Thyroid gland (tissue), 4 donors: ENCODE measurements at regions not wholly inside any gene's neighbourhood (a gene's known extent, or its start where the extent isn't known, plus 50 kb on each side); places are given as distances from the start of the nearest gene placed in this dataset.

Source experiments
- DNase-seq, 2 donors: peaks; one replicate each; pipeline ENCODE4 v3.0.0-alpha.2; 2019
- H3K27ac ChIP-seq, 3 donors: fragments of 200-600 bp; sonication (generic); 1 replicate in 2 of 3; 2 replicates in 1 of 3; pipeline ENCODE4 v1.5.1; 2016 to 2019; ENCODE audit warnings: mild to moderate bottlenecking in 1 of 3, moderate library complexity in 1 of 3
- H3K27me3 ChIP-seq: fragments of 200-600 bp; sonication (generic); one replicate; pipeline ENCODE4 v1.5.1; 2019
- H3K36me3 ChIP-seq, 2 donors: fragments of 200-600 bp; sonication (generic); one replicate each; pipeline ENCODE4 v1.5.1; 2016 to 2019
- H3K4me1 ChIP-seq, 2 donors: fragments of 200-600 bp; sonication (generic); one replicate each; pipeline ENCODE4 v1.5.1; 2017 to 2019
- H3K4me3 ChIP-seq, 3 donors: fragments of 200-600 bp; sonication (generic); replicated peaks in 1 of 3; 1 replicate in 2 of 3; 2 replicates in 1 of 3; pipeline ENCODE4 v1.5.1; 2016; ENCODE audit warnings: mild to moderate bottlenecking in 1 of 3
- H3K9me3 ChIP-seq: fragments of 200-600 bp; sonication (generic); one replicate; pipeline ENCODE4 v1.5.1; 2017
- CTCF ChIP-seq, 6 experiments: fragments of 200-600 bp in 3 of 6; fragments of 450-650 bp in 3 of 6; sonication (generic) in 3 of 6; IDR thresholded peaks; one replicate each; pipeline ENCODE4 v1.5.1; 2016 to 2019; ENCODE audit warnings: antibody characterized with exemption in 6 of 6, mild to moderate bottlenecking in 2 of 6, inconsistent platforms in 1 of 6, moderate library complexity in 1 of 6
- POLR2A ChIP-seq, 2 donors: fragments of 450-650 bp; IDR thresholded peaks; one replicate each; pipeline ENCODE4 v1.6.1; 2017; ENCODE audit warnings: antibody characterized with exemption in 2 of 2, mild to moderate bottlenecking in 2 of 2, moderate library complexity in 1 of 2
- WGBS, 2 donors: methylation state at CpG; one replicate each; pipeline ENCODE4 v1.1.5; 2017; 5-methylcytosine and 5-hydroxymethylcytosine counted together
- intact Hi-C: fragments of 100-400 bp; cut with DNase I; formaldehyde crosslinking; loops from one replicate; pipeline ENCODE4 v1.15.1; 2023

- Histone ChIP-seq H3K27ac (no peak overlapping the region), H3K4me3 (no peak overlapping the region), H3K4me1 (no peaks in the 10 kb centered on the region), H3K27me3 (peaks cover 3% of the 10 kb centered on the region), H3K36me3 (no peaks in the 10 kb centered on the region), H3K9me3 (no peaks in the 10 kb centered on the region)
- no peak for DNase-seq
- TF ChIP-seq CTCF (IDR thresholded peaks at IDR 0.05), result no peak
- no peak for TF ChIP-seq POLR2A (IDR thresholded peaks at IDR 0.05)
- intact Hi-C loops, result no loop called here
- WGBS, 2 donors, result 84 to 89% methylated on average over 1 of the region's 1 CpG
Measured at GRCh38 chr5:174387448-174387847, 336.9 kb upstream of the MSX2 start.

- 88% methylated on average over 6 of the region's 6 CpGs for WGBS, 2 donors
- intact Hi-C loops, result no loop called here
- TF ChIP-seq POLR2A (IDR thresholded peaks at IDR 0.05) (no peak), CTCF (IDR thresholded peaks at IDR 0.05) (no peak)
Measured at GRCh38 chr5:174392892-174393291, 331.5 kb upstream of the MSX2 start.

GRCh38 chr5:174396541-174396940, 327.8 kb upstream of the MSX2 start:
- intact Hi-C loops, result no loop called here
- Histone ChIP-seq H3K4me1 (no peaks in the 10 kb centered on the region), H3K4me3 (no peak overlapping the region), H3K27ac (no peak overlapping the region), H3K27me3 (no peaks in the 10 kb centered on the region), H3K36me3 (no peaks in the 10 kb centered on the region), H3K9me3 (no peaks in the 10 kb centered on the region)
- WGBS, 2 donors, result 51 to 65% methylated on average over 4 of the region's 4 CpGs
- DNase-seq, result no peak
- TF ChIP-seq CTCF (IDR thresholded peaks at IDR 0.05), result no peak
- no peak for TF ChIP-seq POLR2A (IDR thresholded peaks at IDR 0.05)

More at GRCh38 chr5:174392892-174393291, 331.5 kb upstream of the MSX2 start:
- H3K27me3 ChIP-seq, result peaks cover 3% of the 10 kb centered on the region
- no peaks in the 10 kb centered on the region for H3K36me3 ChIP-seq
- no peak overlapping the region for H3K4me3 ChIP-seq
- H3K9me3 ChIP-seq, result no peaks in the 10 kb centered on the region
- no peak for DNase-seq
- no peak overlapping the region for H3K27ac ChIP-seq
- no peaks in the 10 kb centered on the region for H3K4me1 ChIP-seq

GRCh38 chr5:174397206-174397605, 327.2 kb upstream of the MSX2 start:
- 46 to 62% methylated on average over 4 of the region's 4 CpGs for WGBS, 2 donors
- H3K4me3 ChIP-seq, result no peak overlapping the region
- no peaks in the 10 kb centered on the region for H3K4me1 ChIP-seq
- TF ChIP-seq CTCF (IDR thresholded peaks at IDR 0.05), result no peak
- TF ChIP-seq POLR2A (IDR thresholded peaks at IDR 0.05), result no peak
- intact Hi-C loops, result no loop called here
- H3K36me3 ChIP-seq, result no peaks in the 10 kb centered on the region
- no peak for DNase-seq
- no peaks in the 10 kb centered on the region for H3K27me3 ChIP-seq
- no peaks in the 10 kb centered on the region for H3K9me3 ChIP-seq
- no peak overlapping the region for H3K27ac ChIP-seq

GRCh38 chr5:174398171-174398570, 326.2 kb upstream of the MSX2 start:
- no peak for DNase-seq
- Histone ChIP-seq H3K4me1 (no peaks in the 10 kb centered on the region), H3K36me3 (no peaks in the 10 kb centered on the region), H3K27ac (no peak overlapping the region), H3K9me3 (no peaks in the 10 kb centered on the region), H3K4me3 (no peak overlapping the region), H3K27me3 (no peaks in the 10 kb centered on the region)
- intact Hi-C loops, result no loop called here
- 89 to 95% methylated on average over 2 of the region's 2 CpGs for WGBS, 2 donors
- TF ChIP-seq POLR2A (IDR thresholded peaks at IDR 0.05) (no peak), CTCF (IDR thresholded peaks at IDR 0.05) (no peak)
